GM23338 (cell line): ENCODE measurements at regions not wholly inside any gene's neighbourhood (a gene's known extent, or its start where the extent isn't known, plus 50 kb on each side); places are given as distances from the start of the nearest gene placed in this dataset.

Experiments used
- ATAC-seq: fragments of 200-7000 bp; cut with Tn5 transposase; 3 replicates; pipeline ENCODE4 v1.9.1; 2020
- DNase-seq: peaks from one replicate; pipeline ENCODE4 v3.0.0-alpha.2; 2015; ENCODE audit warnings: low spot score
- H2AFZ ChIP-seq: fragments of 200-600 bp; sonication (generic); 2 replicates; pipeline ENCODE4 v1.8.0; 2016; ENCODE audit warnings: antibody characterized with exemption, mild to moderate bottlenecking, moderate library complexity
- H3F3A ChIP-seq: fragments of 200-600 bp; sonication (generic); replicated peaks from 2 replicates; pipeline ENCODE4 v1.8.0; 2017; ENCODE audit warnings: antibody characterized with exemption, mixed run types, low read depth
- H3K27ac ChIP-seq: fragments of 200-600 bp; sonication (generic); 2 replicates; pipeline ENCODE4 v1.6.1; 2016; ENCODE audit warnings: low read depth
- H3K27me3 ChIP-seq: fragments of 200-600 bp; sonication (generic); 2 replicates; pipeline ENCODE4 v1.8.0; 2016; ENCODE audit warnings: mild to moderate bottlenecking, mixed run types, moderate library complexity; ENCODE audit not compliant: insufficient read depth
- H3K36me3 ChIP-seq: fragments of 200-600 bp; sonication (generic); 2 replicates; pipeline ENCODE4 v1.8.0; 2016; ENCODE audit warnings: mild to moderate bottlenecking; ENCODE audit not compliant: insufficient read depth
- H3K4me1 ChIP-seq: fragments of 200-600 bp; sonication (generic); 2 replicates; pipeline ENCODE4 v1.8.0; 2016; ENCODE audit warnings: mild to moderate bottlenecking, moderate library complexity; ENCODE audit not compliant: insufficient read depth
- H3K4me2 ChIP-seq: fragments of 200-600 bp; sonication (generic); 2 replicates; pipeline ENCODE4 v1.7.1; 2017; ENCODE audit warnings: mixed run types
- H3K4me3 ChIP-seq: fragments of 200-600 bp; sonication (generic); 2 replicates; pipeline ENCODE4 v1.6.1; 2016; ENCODE audit warnings: mixed run types
- H3K79me2 ChIP-seq: fragments of 200-600 bp; sonication (generic); replicated peaks from 2 replicates; pipeline ENCODE4 v1.8.0; 2017; ENCODE audit warnings: mild to moderate bottlenecking; ENCODE audit not compliant: insufficient read depth
- H3K9me2 ChIP-seq: fragments of 200-600 bp; sonication (generic); 2 replicates; pipeline ENCODE4 v1.8.0; 2017; ENCODE audit not compliant: insufficient read depth
- H4K20me1 ChIP-seq: fragments of 200-600 bp; sonication (generic); replicated peaks from 2 replicates; pipeline ENCODE4 v1.8.0; 2017; ENCODE audit warnings: mild to moderate bottlenecking; ENCODE audit not compliant: insufficient read depth
- H3K27ac Mint-ChIP-seq: 2 replicates; pipeline ENCODE4 v1.8.0; 2020; ENCODE audit warnings: inconsistent platforms, mild to moderate bottlenecking, moderate library complexity, mixed read lengths
- H3K27me3 Mint-ChIP-seq: 3 replicates; pipeline ENCODE4 v1.8.0; 2022; ENCODE audit warnings: low read depth, mild to moderate bottlenecking, moderate library complexity, mixed read lengths, inconsistent platforms; ENCODE audit not compliant: insufficient read depth, poor library complexity
- H3K36me3 Mint-ChIP-seq: 3 replicates; pipeline ENCODE4 v1.8.0; 2021; ENCODE audit warnings: low read depth, mild to moderate bottlenecking, inconsistent platforms, moderate library complexity, mixed read lengths
- H3K4me1 Mint-ChIP-seq: 3 replicates; pipeline ENCODE4 v1.8.0; 2020; ENCODE audit warnings: mild to moderate bottlenecking, inconsistent platforms, mixed read lengths
- H3K4me3 Mint-ChIP-seq: 3 replicates; pipeline ENCODE4 v1.8.0; 2021; ENCODE audit warnings: moderate library complexity, mild to moderate bottlenecking, inconsistent platforms, mixed read lengths
- H3K9me3 Mint-ChIP-seq: 3 replicates; pipeline ENCODE4 v1.8.0; 2020; ENCODE audit warnings: moderate library complexity, mild to moderate bottlenecking, inconsistent platforms, mixed read lengths
- CREB1 ChIP-seq: fragments of 250-450 bp; sonication (Bioruptor Pico); IDR thresholded peaks from 2 replicates; pipeline ENCODE4 v1.5.0; 2020; ENCODE audit warnings: low read depth, mild to moderate bottlenecking, moderate library complexity
- EZH2phosphoT487 ChIP-seq: fragments of 200-600 bp; sonication (generic); IDR thresholded peaks from one replicate; pipeline ENCODE4 v1.8.1; 2018; ENCODE audit warnings: antibody characterized with exemption; ENCODE audit not compliant: unreplicated experiment
- JUNB ChIP-seq: IDR thresholded peaks from one replicate; pipeline ENCODE4 v1.6.1; 2016; ENCODE audit warnings: antibody characterized with exemption; ENCODE audit not compliant: unreplicated experiment
- NANOG ChIP-seq: IDR thresholded peaks from 2 replicates; pipeline ENCODE4 v1.6.1; 2016; ENCODE audit warnings: antibody characterized with exemption, borderline replicate concordance
- ZNF331 ChIP-seq: fragments of 250-450 bp; sonication (Bioruptor Pico); IDR thresholded peaks from 2 replicates; pipeline ENCODE4 v1.5.0; 2020; ENCODE audit warnings: low read depth, mild to moderate bottlenecking, moderate library complexity
- TF ChIP-seq, protein P1 (sequence below), 2 experiments: fragments of 200-600 bp in 1 of 2; sonication (generic) in 1 of 2; conservative IDR thresholded peaks; 2 replicates each; pipeline versions ENCODE4 v1.5.1 to v1.6.1; 2016 to 2017; ENCODE audit warnings: antibody characterized with exemption in 2 of 2, low read depth in 2 of 2, mild to moderate bottlenecking in 2 of 2, moderate library complexity in 1 of 2
- TF ChIP-seq, protein P2 (sequence below): fragments of 250-450 bp; sonication (Bioruptor Pico); IDR thresholded peaks from 2 replicates; pipeline ENCODE4 v1.5.0; 2020; ENCODE audit warnings: mild to moderate bottlenecking, moderate library complexity
- TF ChIP-seq, protein P3 (sequence below): IDR thresholded peaks from one replicate; pipeline ENCODE4 v1.6.1; 2018; ENCODE audit warnings: antibody characterized with exemption; ENCODE audit not compliant: unreplicated experiment
- TF ChIP-seq, protein P4 (sequence below): IDR thresholded peaks from 2 replicates; pipeline ENCODE4 v1.6.1; 2016; ENCODE audit warnings: antibody characterized with exemption

DNA sequence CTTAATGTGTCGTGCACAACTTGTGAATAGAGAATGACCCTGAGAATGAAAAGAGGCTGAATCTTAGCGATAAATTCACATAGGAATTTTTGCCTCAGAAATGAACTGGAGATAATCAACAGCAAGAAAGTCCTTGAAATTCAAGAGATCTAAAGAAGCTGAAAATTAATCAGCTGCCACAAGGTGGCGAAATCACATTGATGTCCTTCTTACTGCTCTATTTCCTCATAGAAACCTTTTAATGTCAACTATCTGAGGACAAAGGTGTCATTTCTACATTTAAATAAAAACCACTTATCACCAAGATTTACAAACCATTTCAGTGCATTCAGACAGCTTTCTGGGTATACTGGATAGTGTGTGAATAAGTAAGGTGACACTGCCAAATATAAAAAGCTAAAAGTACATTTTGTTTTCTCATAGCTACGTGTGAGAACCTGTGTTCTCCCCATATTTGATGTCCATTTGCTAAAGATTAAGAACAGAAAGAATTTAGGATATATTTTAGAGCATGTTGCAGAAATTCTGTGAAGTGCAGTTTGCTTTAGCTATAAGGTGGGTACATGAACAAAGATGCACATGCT lies 485.3 kb upstream of the PTBP2 start:
- Histone ChIP-seq H2AFZ (no peak overlapping the region), H4K20me1 (no peaks in the 10 kb centered on the region), H3K36me3 (no peaks in the 10 kb centered on the region; the same call in 1 of the 2 replicates), H3K27me3 (no peaks in the 10 kb centered on the region), H3K27ac (no peak overlapping the region), H3K4me1 (no peaks in the 10 kb centered on the region), H3F3A (no peaks in the 10 kb centered on the region), H3K79me2 (no peaks in the 10 kb centered on the region), H3K9me2 (no peaks in the 10 kb centered on the region; the same call in 1 of the 2 replicates), H3K4me3 (no peak overlapping the region), H3K4me2 (no peak overlapping the region)
- Mint-ChIP-seq H3K4me1 (peaks cover 4% of the 10 kb centered on the region), H3K36me3 (no peaks in the 10 kb centered on the region), H3K9me3 (no peaks in the 10 kb centered on the region), H3K4me3 (no peak overlapping the region), H3K27ac (no peak overlapping the region), H3K27me3 (no peaks in the 10 kb centered on the region)
- DNase-seq (peak; percentile 77), ATAC-seq (peak; percentile 30; the same call in 1 of the 3 replicates)
- TF ChIP-seq NANOG: no peak
- TF ChIP-seq, protein P1, sequence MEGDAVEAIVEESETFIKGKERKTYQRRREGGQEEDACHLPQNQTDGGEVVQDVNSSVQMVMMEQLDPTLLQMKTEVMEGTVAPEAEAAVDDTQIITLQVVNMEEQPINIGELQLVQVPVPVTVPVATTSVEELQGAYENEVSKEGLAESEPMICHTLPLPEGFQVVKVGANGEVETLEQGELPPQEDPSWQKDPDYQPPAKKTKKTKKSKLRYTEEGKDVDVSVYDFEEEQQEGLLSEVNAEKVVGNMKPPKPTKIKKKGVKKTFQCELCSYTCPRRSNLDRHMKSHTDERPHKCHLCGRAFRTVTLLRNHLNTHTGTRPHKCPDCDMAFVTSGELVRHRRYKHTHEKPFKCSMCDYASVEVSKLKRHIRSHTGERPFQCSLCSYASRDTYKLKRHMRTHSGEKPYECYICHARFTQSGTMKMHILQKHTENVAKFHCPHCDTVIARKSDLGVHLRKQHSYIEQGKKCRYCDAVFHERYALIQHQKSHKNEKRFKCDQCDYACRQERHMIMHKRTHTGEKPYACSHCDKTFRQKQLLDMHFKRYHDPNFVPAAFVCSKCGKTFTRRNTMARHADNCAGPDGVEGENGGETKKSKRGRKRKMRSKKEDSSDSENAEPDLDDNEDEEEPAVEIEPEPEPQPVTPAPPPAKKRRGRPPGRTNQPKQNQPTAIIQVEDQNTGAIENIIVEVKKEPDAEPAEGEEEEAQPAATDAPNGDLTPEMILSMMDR (conservative IDR thresholded peaks at IDR 0.05; ENCODE audit: low read depth in 2 of 2): peak; percentile 68 to 81

DNA sequence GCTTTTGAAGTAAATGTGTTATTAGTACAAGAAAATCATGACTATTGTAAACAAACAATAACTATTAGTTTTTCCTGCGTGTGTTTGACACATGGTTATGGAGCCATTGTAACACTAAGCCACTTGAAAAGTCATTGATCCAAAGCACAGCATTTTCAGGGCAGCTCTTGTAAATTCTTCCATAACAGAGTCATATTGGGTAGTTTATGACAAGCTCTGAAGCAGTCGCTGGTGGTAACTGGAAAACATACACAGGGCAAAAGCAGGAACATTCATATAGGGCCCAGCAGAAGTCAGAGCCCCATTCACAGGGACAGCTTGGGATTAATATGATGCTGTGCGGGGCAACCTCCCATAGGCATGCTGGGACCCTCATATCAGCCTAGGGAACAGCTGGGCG lies 483.2 kb upstream of the PTBP2 start:
- no peaks in the 10 kb centered on the region for H4K20me1 ChIP-seq
- H3K4me2 ChIP-seq: no peak overlapping the region
- H3K36me3 ChIP-seq: no peaks in the 10 kb centered on the region; the same call in 1 of the 2 replicates
- ATAC-seq (no peak), DNase-seq (no peak)
- H3K9me3 Mint-ChIP-seq: no peaks in the 10 kb centered on the region
- no peaks in the 10 kb centered on the region for H3K27me3 Mint-ChIP-seq
- H3K4me1 Mint-ChIP-seq: peaks cover 4% of the 10 kb centered on the region
- H2AFZ ChIP-seq: no peak overlapping the region
- H3K9me2 ChIP-seq: no peaks in the 10 kb centered on the region
- no peak overlapping the region for H3K4me3 ChIP-seq
- no peak overlapping the region for H3K4me3 Mint-ChIP-seq
- no peaks in the 10 kb centered on the region for H3K36me3 Mint-ChIP-seq
- no peaks in the 10 kb centered on the region for H3K4me1 ChIP-seq
- no peaks in the 10 kb centered on the region for H3F3A ChIP-seq
- H3K27ac ChIP-seq: no peak overlapping the region
- H3K27ac Mint-ChIP-seq: no peak overlapping the region
- H3K79me2 ChIP-seq: no peaks in the 10 kb centered on the region
- no peaks in the 10 kb centered on the region for H3K27me3 ChIP-seq
- no peak for TF ChIP-seq EZH2phosphoT487
- no peak for TF ChIP-seq ZNF331 (CRISPR knock-in tag)
- TF ChIP-seq CREB1 (CRISPR knock-in tag): no peak
- TF ChIP-seq, protein P2, sequence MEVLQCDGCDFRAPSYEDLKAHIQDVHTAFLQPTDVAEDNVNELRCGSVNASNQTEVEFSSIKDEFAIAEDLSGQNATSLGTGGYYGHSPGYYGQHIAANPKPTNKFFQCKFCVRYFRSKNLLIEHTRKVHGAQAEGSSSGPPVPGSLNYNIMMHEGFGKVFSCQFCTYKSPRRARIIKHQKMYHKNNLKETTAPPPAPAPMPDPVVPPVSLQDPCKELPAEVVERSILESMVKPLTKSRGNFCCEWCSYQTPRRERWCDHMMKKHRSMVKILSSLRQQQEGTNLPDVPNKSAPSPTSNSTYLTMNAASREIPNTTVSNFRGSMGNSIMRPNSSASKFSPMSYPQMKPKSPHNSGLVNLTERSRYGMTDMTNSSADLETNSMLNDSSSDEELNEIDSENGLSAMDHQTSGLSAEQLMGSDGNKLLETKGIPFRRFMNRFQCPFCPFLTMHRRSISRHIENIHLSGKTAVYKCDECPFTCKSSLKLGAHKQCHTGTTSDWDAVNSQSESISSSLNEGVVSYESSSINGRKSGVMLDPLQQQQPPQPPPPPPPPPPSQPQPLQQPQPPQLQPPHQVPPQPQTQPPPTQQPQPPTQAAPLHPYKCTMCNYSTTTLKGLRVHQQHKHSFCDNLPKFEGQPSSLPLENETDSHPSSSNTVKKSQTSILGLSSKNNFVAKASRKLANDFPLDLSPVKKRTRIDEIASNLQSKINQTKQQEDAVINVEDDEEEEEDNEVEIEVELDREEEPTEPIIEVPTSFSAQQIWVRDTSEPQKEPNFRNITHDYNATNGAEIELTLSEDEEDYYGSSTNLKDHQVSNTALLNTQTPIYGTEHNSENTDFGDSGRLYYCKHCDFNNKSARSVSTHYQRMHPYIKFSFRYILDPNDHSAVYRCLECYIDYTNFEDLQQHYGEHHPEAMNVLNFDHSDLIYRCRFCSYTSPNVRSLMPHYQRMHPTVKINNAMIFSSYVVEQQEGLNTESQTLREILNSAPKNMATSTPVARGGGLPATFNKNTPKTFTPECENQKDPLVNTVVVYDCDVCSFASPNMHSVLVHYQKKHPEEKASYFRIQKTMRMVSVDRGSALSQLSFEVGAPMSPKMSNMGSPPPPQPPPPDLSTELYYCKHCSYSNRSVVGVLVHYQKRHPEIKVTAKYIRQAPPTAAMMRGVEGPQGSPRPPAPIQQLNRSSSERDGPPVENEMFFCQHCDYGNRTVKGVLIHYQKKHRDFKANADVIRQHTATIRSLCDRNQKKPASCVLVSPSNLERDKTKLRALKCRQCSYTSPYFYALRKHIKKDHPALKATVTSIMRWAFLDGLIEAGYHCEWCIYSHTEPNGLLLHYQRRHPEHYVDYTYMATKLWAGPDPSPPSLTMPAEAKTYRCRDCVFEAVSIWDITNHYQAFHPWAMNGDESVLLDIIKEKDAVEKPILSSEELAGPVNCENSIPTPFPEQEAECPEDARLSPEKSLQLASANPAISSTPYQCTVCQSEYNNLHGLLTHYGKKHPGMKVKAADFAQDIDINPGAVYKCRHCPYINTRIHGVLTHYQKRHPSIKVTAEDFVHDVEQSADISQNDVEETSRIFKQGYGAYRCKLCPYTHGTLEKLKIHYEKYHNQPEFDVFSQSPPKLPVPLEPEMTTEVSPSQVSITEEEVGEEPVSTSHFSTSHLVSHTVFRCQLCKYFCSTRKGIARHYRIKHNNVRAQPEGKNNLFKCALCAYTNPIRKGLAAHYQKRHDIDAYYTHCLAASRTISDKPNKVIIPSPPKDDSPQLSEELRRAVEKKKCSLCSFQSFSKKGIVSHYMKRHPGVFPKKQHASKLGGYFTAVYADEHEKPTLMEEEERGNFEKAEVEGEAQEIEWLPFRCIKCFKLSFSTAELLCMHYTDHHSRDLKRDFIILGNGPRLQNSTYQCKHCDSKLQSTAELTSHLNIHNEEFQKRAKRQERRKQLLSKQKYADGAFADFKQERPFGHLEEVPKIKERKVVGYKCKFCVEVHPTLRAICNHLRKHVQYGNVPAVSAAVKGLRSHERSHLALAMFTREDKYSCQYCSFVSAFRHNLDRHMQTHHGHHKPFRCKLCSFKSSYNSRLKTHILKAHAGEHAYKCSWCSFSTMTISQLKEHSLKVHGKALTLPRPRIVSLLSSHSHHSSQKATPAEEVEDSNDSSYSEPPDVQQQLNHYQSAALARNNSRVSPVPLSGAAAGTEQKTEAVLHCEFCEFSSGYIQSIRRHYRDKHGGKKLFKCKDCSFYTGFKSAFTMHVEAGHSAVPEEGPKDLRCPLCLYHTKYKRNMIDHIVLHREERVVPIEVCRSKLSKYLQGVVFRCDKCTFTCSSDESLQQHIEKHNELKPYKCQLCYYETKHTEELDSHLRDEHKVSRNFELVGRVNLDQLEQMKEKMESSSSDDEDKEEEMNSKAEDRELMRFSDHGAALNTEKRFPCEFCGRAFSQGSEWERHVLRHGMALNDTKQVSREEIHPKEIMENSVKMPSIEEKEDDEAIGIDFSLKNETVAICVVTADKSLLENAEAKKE: no peak
- TF ChIP-seq, protein P3, sequence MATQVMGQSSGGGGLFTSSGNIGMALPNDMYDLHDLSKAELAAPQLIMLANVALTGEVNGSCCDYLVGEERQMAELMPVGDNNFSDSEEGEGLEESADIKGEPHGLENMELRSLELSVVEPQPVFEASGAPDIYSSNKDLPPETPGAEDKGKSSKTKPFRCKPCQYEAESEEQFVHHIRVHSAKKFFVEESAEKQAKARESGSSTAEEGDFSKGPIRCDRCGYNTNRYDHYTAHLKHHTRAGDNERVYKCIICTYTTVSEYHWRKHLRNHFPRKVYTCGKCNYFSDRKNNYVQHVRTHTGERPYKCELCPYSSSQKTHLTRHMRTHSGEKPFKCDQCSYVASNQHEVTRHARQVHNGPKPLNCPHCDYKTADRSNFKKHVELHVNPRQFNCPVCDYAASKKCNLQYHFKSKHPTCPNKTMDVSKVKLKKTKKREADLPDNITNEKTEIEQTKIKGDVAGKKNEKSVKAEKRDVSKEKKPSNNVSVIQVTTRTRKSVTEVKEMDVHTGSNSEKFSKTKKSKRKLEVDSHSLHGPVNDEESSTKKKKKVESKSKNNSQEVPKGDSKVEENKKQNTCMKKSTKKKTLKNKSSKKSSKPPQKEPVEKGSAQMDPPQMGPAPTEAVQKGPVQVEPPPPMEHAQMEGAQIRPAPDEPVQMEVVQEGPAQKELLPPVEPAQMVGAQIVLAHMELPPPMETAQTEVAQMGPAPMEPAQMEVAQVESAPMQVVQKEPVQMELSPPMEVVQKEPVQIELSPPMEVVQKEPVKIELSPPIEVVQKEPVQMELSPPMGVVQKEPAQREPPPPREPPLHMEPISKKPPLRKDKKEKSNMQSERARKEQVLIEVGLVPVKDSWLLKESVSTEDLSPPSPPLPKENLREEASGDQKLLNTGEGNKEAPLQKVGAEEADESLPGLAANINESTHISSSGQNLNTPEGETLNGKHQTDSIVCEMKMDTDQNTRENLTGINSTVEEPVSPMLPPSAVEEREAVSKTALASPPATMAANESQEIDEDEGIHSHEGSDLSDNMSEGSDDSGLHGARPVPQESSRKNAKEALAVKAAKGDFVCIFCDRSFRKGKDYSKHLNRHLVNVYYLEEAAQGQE: no peak
- TF ChIP-seq JUNB: no peak
- TF ChIP-seq, protein P4, sequence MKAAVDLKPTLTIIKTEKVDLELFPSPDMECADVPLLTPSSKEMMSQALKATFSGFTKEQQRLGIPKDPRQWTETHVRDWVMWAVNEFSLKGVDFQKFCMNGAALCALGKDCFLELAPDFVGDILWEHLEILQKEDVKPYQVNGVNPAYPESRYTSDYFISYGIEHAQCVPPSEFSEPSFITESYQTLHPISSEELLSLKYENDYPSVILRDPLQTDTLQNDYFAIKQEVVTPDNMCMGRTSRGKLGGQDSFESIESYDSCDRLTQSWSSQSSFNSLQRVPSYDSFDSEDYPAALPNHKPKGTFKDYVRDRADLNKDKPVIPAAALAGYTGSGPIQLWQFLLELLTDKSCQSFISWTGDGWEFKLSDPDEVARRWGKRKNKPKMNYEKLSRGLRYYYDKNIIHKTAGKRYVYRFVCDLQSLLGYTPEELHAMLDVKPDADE: no peak
- TF ChIP-seq NANOG: no peak
